Gastrocnemius medialis (tissue), 4 donors: ENCODE measurements at regions not wholly inside any gene's neighbourhood (a gene's known extent, or its start where the extent isn't known, plus 50 kb on each side); places are given as distances from the start of the nearest gene placed in this dataset.

Source experiments
- ATAC-seq, 2 donors: fragments of 150-250 bp; one replicate each; pipeline ENCODE4 v1.9.1; 2016
- DNase-seq, 2 donors: peaks; one replicate each; pipeline ENCODE4 v3.0.0-alpha.2; 2019
- H3K27ac ChIP-seq, 4 donors: fragments of 200-600 bp; sonication (generic); 1 replicate in 1 of 4; 2 replicates in 3 of 4; pipeline ENCODE4 v1.5.1; 2016 to 2018; ENCODE audit warnings: mild to moderate bottlenecking in 2 of 4, moderate library complexity in 1 of 4
- H3K27me3 ChIP-seq, 3 donors: fragments of 200-600 bp; sonication (generic) in 2 of 3; 1 replicate in 1 of 3; 2 replicates in 2 of 3; pipeline versions ENCODE4 v1.5.1 to v1.6.0; 2016 to 2019; ENCODE audit warnings: mild to moderate bottlenecking in 1 of 3, moderate library complexity in 1 of 3
- H3K36me3 ChIP-seq, 2 donors: fragments of 200-600 bp; sonication (generic) in 1 of 2; one replicate each; pipeline ENCODE4 v1.5.1; 2017 to 2018
- H3K4me1 ChIP-seq, 2 donors: fragments of 200-600 bp; sonication (generic) in 1 of 2; one replicate each; pipeline ENCODE4 v1.5.1; 2016 to 2017; ENCODE audit warnings: mild to moderate bottlenecking in 2 of 2
- H3K4me3 ChIP-seq, 4 donors: fragments of 200-600 bp; sonication (generic) in 3 of 4; 1 replicate in 1 of 4; 2 replicates in 3 of 4; pipeline ENCODE4 v1.5.1; 2016 to 2019; ENCODE audit warnings: mild to moderate bottlenecking in 2 of 4
- H3K9me3 ChIP-seq, 3 donors: fragments of 200-600 bp; sonication (generic) in 2 of 3; 1 replicate in 1 of 3; 2 replicates in 2 of 3; pipeline ENCODE4 v1.5.1; 2016 to 2019
- POLR2A ChIP-seq, 2 donors: fragments of 450-650 bp; IDR thresholded peaks; one replicate each; pipeline ENCODE4 v1.6.1; 2017; ENCODE audit warnings: antibody characterized with exemption in 2 of 2, mild to moderate bottlenecking in 2 of 2, moderate library complexity in 2 of 2
- in situ Hi-C, 4 donors: fragments of 200-750 bp; cut with MboI; loops; one replicate each; pipeline versions ENCODE4 v1.15.0 to v1.8.0; 2017; ENCODE audit warnings: low sequenced_read_pairs in 4 of 4
- intact Hi-C: fragments of 100-400 bp; cut with DNase I; formaldehyde crosslinking; loops from one replicate; pipeline ENCODE4 v1.15.1; 2023; ENCODE audit warnings: low total_unique reads
- TF ChIP-seq, protein P1 (sequence below), 5 experiments: fragments of 450-650 bp in 3 of 5; fragments of 200-600 bp in 2 of 5; sonication (generic) in 2 of 5; IDR thresholded peaks in 4 of 5; conservative IDR thresholded peaks in 1 of 5; 1 replicate in 4 of 5; 2 replicates in 1 of 5; pipeline ENCODE4 v1.5.1; 2016 to 2019; ENCODE audit warnings: antibody characterized with exemption in 5 of 5, mild to moderate bottlenecking in 3 of 5, moderate library complexity in 3 of 5

DNA sequence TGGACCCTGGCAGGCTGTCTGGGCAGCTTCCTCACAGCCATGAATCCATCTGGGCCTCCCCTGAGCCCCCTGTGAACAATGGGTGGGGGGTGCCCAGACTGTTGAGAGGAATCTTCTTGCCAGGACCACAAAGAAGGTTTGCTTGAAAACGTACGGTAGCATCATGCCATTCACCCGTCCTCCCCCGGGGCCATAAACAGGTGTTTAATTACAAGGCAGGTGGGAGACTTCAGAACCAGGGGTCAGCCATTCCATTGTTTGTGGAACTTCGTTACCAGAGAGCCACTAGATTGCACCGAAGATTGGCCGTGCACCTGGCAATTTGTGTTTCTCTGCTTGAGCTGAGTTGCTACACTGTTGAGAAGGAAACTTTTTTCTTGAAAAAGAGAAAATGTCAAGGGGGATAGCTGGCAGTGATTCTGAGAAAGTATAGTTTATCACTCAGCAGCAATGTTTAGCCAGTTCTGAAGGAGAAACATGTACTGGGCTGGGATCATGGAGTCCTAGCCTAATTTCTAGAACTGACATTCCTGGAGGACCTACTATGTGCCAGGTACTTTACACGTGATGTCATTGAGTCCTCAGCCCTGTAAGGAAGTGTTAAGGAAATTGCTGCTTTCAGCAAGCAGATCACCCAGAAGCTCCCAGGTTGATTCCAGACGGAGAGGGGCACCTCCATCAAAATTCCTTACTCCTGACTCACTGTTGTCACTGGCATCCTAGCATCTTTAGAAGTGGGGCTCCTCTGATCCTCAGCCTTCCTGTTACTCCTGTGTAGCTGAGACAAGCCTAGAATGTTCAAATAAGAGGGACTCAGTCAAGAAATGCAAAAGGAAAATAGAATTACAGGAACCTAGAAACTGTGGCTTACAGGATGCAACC is 103.8 kb upstream of the UBE2E1 start:
- in situ Hi-C loops (no loop called here), intact Hi-C loops (no loop called here)
- no peak for TF ChIP-seq POLR2A (IDR thresholded peaks at IDR 0.05)
- TF ChIP-seq, protein P1, sequence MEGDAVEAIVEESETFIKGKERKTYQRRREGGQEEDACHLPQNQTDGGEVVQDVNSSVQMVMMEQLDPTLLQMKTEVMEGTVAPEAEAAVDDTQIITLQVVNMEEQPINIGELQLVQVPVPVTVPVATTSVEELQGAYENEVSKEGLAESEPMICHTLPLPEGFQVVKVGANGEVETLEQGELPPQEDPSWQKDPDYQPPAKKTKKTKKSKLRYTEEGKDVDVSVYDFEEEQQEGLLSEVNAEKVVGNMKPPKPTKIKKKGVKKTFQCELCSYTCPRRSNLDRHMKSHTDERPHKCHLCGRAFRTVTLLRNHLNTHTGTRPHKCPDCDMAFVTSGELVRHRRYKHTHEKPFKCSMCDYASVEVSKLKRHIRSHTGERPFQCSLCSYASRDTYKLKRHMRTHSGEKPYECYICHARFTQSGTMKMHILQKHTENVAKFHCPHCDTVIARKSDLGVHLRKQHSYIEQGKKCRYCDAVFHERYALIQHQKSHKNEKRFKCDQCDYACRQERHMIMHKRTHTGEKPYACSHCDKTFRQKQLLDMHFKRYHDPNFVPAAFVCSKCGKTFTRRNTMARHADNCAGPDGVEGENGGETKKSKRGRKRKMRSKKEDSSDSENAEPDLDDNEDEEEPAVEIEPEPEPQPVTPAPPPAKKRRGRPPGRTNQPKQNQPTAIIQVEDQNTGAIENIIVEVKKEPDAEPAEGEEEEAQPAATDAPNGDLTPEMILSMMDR (IDR thresholded peaks at IDR 0.05 in 4 of 5, conservative IDR thresholded peaks at IDR 0.05 in 1 of 5): no peak
- H3K27me3 ChIP-seq: no peaks in the 10 kb centered on the region
- H3K4me1 ChIP-seq: no peaks in the 10 kb centered on the region
- H3K36me3 ChIP-seq: no peaks in the 10 kb centered on the region
- DNase-seq (no peak), ATAC-seq (no peak)
- H3K9me3 ChIP-seq: no peaks in the 10 kb centered on the region
- no peak overlapping the region for H3K27ac ChIP-seq
- H3K4me3 ChIP-seq: no peak overlapping the region

DNA sequence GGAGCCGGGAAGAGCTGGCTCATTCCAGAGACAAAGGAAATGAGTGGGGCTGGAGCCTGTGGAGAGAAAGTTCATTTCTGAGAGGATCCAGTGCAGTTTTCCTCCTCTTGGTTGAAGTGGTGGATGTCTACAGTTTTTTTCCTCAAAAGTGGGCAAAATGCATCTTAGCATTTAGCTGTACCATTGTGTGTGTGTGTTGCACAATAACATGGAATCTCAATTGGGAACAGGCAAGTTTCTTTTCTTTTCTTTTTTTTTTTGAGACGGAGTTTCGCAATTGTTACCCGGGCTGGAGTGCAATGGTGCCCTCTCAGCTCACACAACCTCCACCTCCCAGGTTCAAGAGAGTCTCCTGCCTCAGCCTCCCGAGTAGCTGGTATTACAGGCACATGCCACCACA is 101.5 kb upstream of the UBE2E1 start:
- H3K27ac ChIP-seq: no peak overlapping the region

DNA sequence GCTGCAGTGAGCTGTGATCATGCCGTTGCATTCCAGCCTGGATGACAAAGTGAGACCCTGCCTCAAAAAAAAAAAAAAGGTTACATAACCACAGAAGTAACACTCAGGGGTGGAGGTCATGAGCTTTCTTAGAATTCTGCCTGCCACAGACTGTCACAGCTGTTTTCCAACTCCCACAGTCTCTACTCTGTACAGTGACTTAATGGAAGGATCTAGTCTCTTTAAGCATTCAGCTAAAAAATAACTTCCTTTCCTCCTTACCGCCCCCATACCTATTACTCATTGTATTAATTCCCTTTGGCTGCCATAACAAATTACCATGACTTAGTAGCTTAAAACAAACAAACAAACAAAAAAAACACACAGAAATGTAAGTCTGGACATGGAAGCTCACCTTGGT is 99.6 kb upstream of the UBE2E1 start:
- no peak overlapping the region for H3K4me3 ChIP-seq
- intact Hi-C loops: no loop called here
- no peak overlapping the region for H3K27ac ChIP-seq
- TF ChIP-seq, protein P1 (IDR thresholded peaks at IDR 0.05 in 4 of 5, conservative IDR thresholded peaks at IDR 0.05 in 1 of 5): no peak
- no peak for TF ChIP-seq POLR2A (IDR thresholded peaks at IDR 0.05)
- no peaks in the 10 kb centered on the region for H3K36me3 ChIP-seq
- no peaks in the 10 kb centered on the region for H3K4me1 ChIP-seq
- in situ Hi-C loops: no loop called here
- no peaks in the 10 kb centered on the region for H3K9me3 ChIP-seq
- H3K27me3 ChIP-seq: no peaks in the 10 kb centered on the region
- no peak for ATAC-seq
- DNase-seq: no peak

More for the DNA sequence above, 101.5 kb upstream of the UBE2E1 start:
- H3K4me1 ChIP-seq: no peaks in the 10 kb centered on the region
- H3K27me3 ChIP-seq: no peaks in the 10 kb centered on the region
- no peaks in the 10 kb centered on the region for H3K36me3 ChIP-seq
- H3K9me3 ChIP-seq: no peaks in the 10 kb centered on the region
- ATAC-seq (no peak), DNase-seq (no peak)
- in situ Hi-C loops (no loop called here), intact Hi-C loops (no loop called here)
- TF ChIP-seq, protein P1 (IDR thresholded peaks at IDR 0.05 in 4 of 5, conservative IDR thresholded peaks at IDR 0.05 in 1 of 5): no peak
- no peak for TF ChIP-seq POLR2A (IDR thresholded peaks at IDR 0.05)
- H3K4me3 ChIP-seq: no peak overlapping the region

DNA sequence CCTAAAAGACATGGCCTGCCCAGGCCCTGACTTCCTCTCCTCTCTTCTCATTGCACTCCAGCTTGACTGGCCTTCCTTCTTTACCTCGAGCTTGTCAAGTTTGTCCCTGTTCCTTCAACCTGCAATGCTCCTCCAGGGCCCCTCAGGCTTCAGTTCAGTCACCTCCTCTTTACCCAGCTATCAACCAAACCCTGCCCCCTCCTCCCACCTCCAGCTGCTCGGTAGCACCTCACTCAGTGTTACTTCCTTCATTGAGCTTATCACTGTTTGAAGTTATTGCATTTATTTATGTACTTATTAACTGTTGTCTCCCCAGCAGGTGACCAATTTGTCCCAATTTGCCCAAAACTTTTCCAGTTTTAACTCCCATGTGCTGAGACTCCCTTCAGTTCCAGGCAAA is 95.8 kb upstream of the UBE2E1 start:
- DNase-seq: no peak
- Histone ChIP-seq H3K27me3 (no peaks in the 10 kb centered on the region), H3K9me3 (no peaks in the 10 kb centered on the region), H3K27ac (no peak overlapping the region), H3K36me3 (no peaks in the 10 kb centered on the region), H3K4me1 (peaks cover 10 to 17% of the 10 kb centered on the region in 2 donors), H3K4me3 (no peak overlapping the region)
- intact Hi-C loops (no loop called here), in situ Hi-C loops (no loop called here)
- ATAC-seq: no peak
- no peak for TF ChIP-seq POLR2A (IDR thresholded peaks at IDR 0.05)

DNA sequence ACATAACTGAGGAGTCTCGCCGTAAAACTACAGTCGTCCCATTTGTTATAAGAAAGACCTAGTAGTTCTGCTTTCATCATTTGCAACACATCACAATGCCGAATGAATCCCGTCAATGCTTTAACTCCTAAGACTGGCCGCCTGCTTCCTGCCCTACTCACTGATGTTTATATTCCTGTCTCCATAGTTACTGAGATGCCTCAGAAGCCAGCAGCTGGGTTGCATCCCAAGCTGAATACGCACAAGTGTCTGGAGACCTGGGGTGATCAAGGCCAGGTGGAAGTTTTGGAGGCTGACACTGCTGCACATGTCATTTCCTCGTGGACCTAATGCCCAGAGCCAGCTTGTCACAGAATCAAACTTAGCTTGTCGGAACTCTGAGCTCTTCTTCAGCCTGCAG is 95.2 kb upstream of the UBE2E1 start:
- no peaks in the 10 kb centered on the region for H3K27me3 ChIP-seq
- no peak overlapping the region for H3K4me3 ChIP-seq
- ATAC-seq: no peak
- intact Hi-C loops (no loop called here), in situ Hi-C loops (no loop called here)
- no peaks in the 10 kb centered on the region for H3K9me3 ChIP-seq
- TF ChIP-seq POLR2A (IDR thresholded peaks at IDR 0.05): no peak
- peak in 1 of 2 donors; percentile 21 for DNase-seq
- no peaks in the 10 kb centered on the region for H3K36me3 ChIP-seq
- H3K4me1 ChIP-seq: peaks cover 10 to 17% of the 10 kb centered on the region in 2 donors
- no peak overlapping the region for H3K27ac ChIP-seq
